A673 (cell line): ENCODE measurements at regions not wholly inside any gene's neighbourhood (a gene's known extent, or its start where the extent isn't known, plus 50 kb on each side); places are given as distances from the start of the nearest gene placed in this dataset.

Source experiments
- BruUV-seq: library from RNA; stranded (reverse); fragments of 400-500 nt; replicated peaks from 2 replicates; lab custom pipeline; 2021; lab: Mats Ljungman, UMichigan
- CTCF ChIA-PET: fragments of 300-600 bp; sonication (Branson Sonifier 250); formaldehyde crosslinking; loops from one replicate; lab custom pipeline; 2022; ENCODE audit warnings: antibody characterized with exemption; lab: Charles Lee
- POLR2A ChIA-PET: fragments of 300-600 bp; sonication (Branson Sonifier 250); formaldehyde crosslinking; loops from one replicate; lab custom pipeline; 2022; ENCODE audit warnings: antibody characterized with exemption; ENCODE audit not compliant: low non-redundant PET; lab: Charles Lee
- DNase-seq: peaks from one replicate; pipeline ENCODE4 v3.0.0-alpha.2; 2015; ENCODE audit warnings: low spot score
- H3K27ac ChIP-seq: fragments of 200-600 bp; sonication (generic); 2 replicates; pipeline ENCODE4 v1.5.1; 2016; ENCODE audit warnings: mixed run types, low read depth, mild to moderate bottlenecking, mixed read lengths, antibody characterized with exemption, low read length; ENCODE audit not compliant: poor library complexity, severe bottlenecking
- H3K27me3 ChIP-seq: fragments of 200-600 bp; sonication (generic); replicated peaks from 2 replicates; pipeline ENCODE4 v1.6.1; 2017; ENCODE audit warnings: mixed run types, low read depth, mild to moderate bottlenecking, mixed read lengths, antibody characterized with exemption, low read length; ENCODE audit not compliant: insufficient read depth, poor library complexity
- H3K36me3 ChIP-seq: fragments of 200-600 bp; sonication (generic); 2 replicates; pipeline ENCODE4 v1.6.1; 2016; ENCODE audit warnings: mixed run types, mild to moderate bottlenecking, mixed read lengths, antibody characterized with exemption, low read length; ENCODE audit not compliant: insufficient read depth, poor library complexity, severe bottlenecking
- H3K4me1 ChIP-seq: fragments of 200-600 bp; sonication (generic); 2 replicates; pipeline ENCODE4 v1.6.1; 2017; ENCODE audit warnings: mixed run types, mild to moderate bottlenecking, mixed read lengths, antibody characterized with exemption, low read length; ENCODE audit not compliant: insufficient read depth, poor library complexity, severe bottlenecking
- H3K4me3 ChIP-seq: fragments of 200-600 bp; sonication (generic); 2 replicates; pipeline ENCODE4 v1.5.1; 2016; ENCODE audit warnings: low read depth, mixed run types, mild to moderate bottlenecking, mixed read lengths, low read length; ENCODE audit not compliant: poor library complexity, severe bottlenecking
- H3K9me3 ChIP-seq: fragments of 200-600 bp; sonication (generic); 2 replicates; pipeline ENCODE4 v1.6.1; 2016; ENCODE audit warnings: mixed run types, low read depth, mild to moderate bottlenecking, mixed read lengths, antibody characterized with exemption, low read length; ENCODE audit not compliant: poor library complexity, severe bottlenecking
- CTCF ChIP-seq: fragments of 300-800, 200-600 bp; sonication (generic); conservative IDR thresholded peaks from 2 replicates; pipeline ENCODE4 v1.5.1; 2017; ENCODE audit warnings: low read depth, mild to moderate bottlenecking, antibody characterized with exemption, low read length, moderate library complexity, mixed read lengths
- EZH2 ChIP-seq: fragments of 200-600 bp; sonication (generic); IDR thresholded peaks from 2 replicates; pipeline ENCODE4 v1.6.1; 2017; ENCODE audit warnings: borderline replicate concordance, low read depth, mild to moderate bottlenecking, mixed read lengths, antibody characterized with exemption, low read length; ENCODE audit not compliant: poor library complexity, severe bottlenecking
- intact Hi-C: fragments of 100-400 bp; cut with micrococcal nuclease; formaldehyde crosslinking; loops from one replicate; pipeline ENCODE4 v1.10.0; 2022; ENCODE audit not compliant: unreplicated experiment

GRCh38 chr15:68508485-68509189, 70.2 kb upstream of the CORO2B start:
- no TSS peak for BruUV-seq
- intact Hi-C loops: no loop called here
- no peak for TF ChIP-seq CTCF
- no peak for TF ChIP-seq EZH2
- DNase-seq: no peak
- ChIA-PET CTCF (no interaction called here), POLR2A (no interaction called here)
- Histone ChIP-seq H3K4me1 (no peaks in the 10 kb centered on the region), H3K27me3 (no peaks in the 10 kb centered on the region), H3K27ac (no peak overlapping the region), H3K36me3 (no peaks in the 10 kb centered on the region), H3K4me3 (no peak overlapping the region), H3K9me3 (no peaks in the 10 kb centered on the region)

GRCh38 chr15:68510558-68510957, 68.2 kb upstream of the CORO2B start:
- BruUV-seq: no TSS peak
- H3K36me3 ChIP-seq: no peaks in the 10 kb centered on the region
- POLR2A ChIA-PET: no interaction called here
- no peaks in the 10 kb centered on the region for H3K4me1 ChIP-seq
- no peak overlapping the region for H3K4me3 ChIP-seq
- TF ChIP-seq CTCF (no peak), EZH2 (no peak)
- no peak overlapping the region for H3K27ac ChIP-seq
- H3K9me3 ChIP-seq: no peaks in the 10 kb centered on the region
- no peaks in the 10 kb centered on the region for H3K27me3 ChIP-seq
- DNase-seq: no peak
- CTCF ChIA-PET: no interaction called here
- intact Hi-C loops: no loop called here

GRCh38 chr15:68511073-68511991, 67.5 kb upstream of the CORO2B start:
- Histone ChIP-seq H3K4me3 (no peak overlapping the region), H3K27me3 (no peaks in the 10 kb centered on the region), H3K36me3 (no peaks in the 10 kb centered on the region), H3K9me3 (no peaks in the 10 kb centered on the region), H3K27ac (no peak overlapping the region), H3K4me1 (no peaks in the 10 kb centered on the region)
- intact Hi-C loops: no loop called here
- no TSS peak for BruUV-seq
- POLR2A ChIA-PET: interaction anchor here (0.6 kb wide), 1 partner anchor 197 kb away, joined by 3 read pairs; no protein-coding TSS in a partner anchor
- DNase-seq: no peak
- TF ChIP-seq CTCF (no peak), EZH2 (no peak)
- CTCF ChIA-PET: no interaction called here
